ES-I3 (cell line): ENCODE measurements at regions not wholly inside any gene's neighbourhood (a gene's known extent, or its start where the extent isn't known, plus 50 kb on each side); places are given as distances from the start of the nearest gene placed in this dataset.
"Not testable (repeated sequence)": the region's sequence is repeated elsewhere in the genome, so short reads cannot be mapped to it uniquely, and the experiment has no call there.

Source experiments
- H3K36me3 ChIP-seq: 2 replicates; pipeline ENCODE4 v1.6.1; 2013; ENCODE audit warnings: mild to moderate bottlenecking, low read length, control low read depth, moderate library complexity; ENCODE audit not compliant: insufficient read depth
- H3K4me1 ChIP-seq: 2 replicates; pipeline ENCODE4 v1.6.1; 2013; ENCODE audit warnings: mild to moderate bottlenecking, control low read depth, low read length; ENCODE audit not compliant: insufficient read depth
- H3K9ac ChIP-seq: 2 replicates; pipeline ENCODE4 v1.6.1; 2013; ENCODE audit warnings: low read depth, mild to moderate bottlenecking, low read length, moderate library complexity
- H3K9me3 ChIP-seq: 2 replicates; pipeline ENCODE4 v1.6.1; 2013; ENCODE audit warnings: mild to moderate bottlenecking, low read length, moderate library complexity; ENCODE audit not compliant: control insufficient read depth, insufficient read depth

GRCh38 chr2:128601298-128602037 is 282.8 kb upstream of the HS6ST1 start:
- no peaks in the 10 kb centered on the region for H3K36me3 ChIP-seq
- H3K9me3 ChIP-seq, result no peaks in the 10 kb centered on the region

GRCh38 chr2:128602038-128602698 is 283.5 kb upstream of the HS6ST1 start:
- no peaks in the 10 kb centered on the region for H3K9me3 ChIP-seq
- no peaks in the 10 kb centered on the region for H3K36me3 ChIP-seq
- no peaks in the 10 kb centered on the region for H3K4me1 ChIP-seq
- H3K9ac ChIP-seq, result no peak overlapping the region

More at GRCh38 chr2:128601298-128602037, 282.8 kb upstream of the HS6ST1 start:
- no peaks in the 10 kb centered on the region for H3K4me1 ChIP-seq
- H3K9ac ChIP-seq, result no peak overlapping the region

- no peaks in the 10 kb centered on the region for H3K4me1 ChIP-seq
- H3K9me3 ChIP-seq, result no peaks in the 10 kb centered on the region
- no peaks in the 10 kb centered on the region for H3K36me3 ChIP-seq
- no peak overlapping the region for H3K9ac ChIP-seq
Measured at GRCh38 chr2:128602699-128603101, 284.0 kb upstream of the HS6ST1 start.

GRCh38 chr2:128603411-128603924 is 284.8 kb upstream of the HS6ST1 start:
- no peaks in the 10 kb centered on the region for H3K9me3 ChIP-seq
- H3K4me1 ChIP-seq, result no peaks in the 10 kb centered on the region
- H3K36me3 ChIP-seq, result no peaks in the 10 kb centered on the region
- no peak overlapping the region for H3K9ac ChIP-seq

- H3K4me1 ChIP-seq, result no peaks in the 10 kb centered on the region
- no peaks in the 10 kb centered on the region for H3K9me3 ChIP-seq
- no peak overlapping the region for H3K9ac ChIP-seq
- H3K36me3 ChIP-seq, result no peaks in the 10 kb centered on the region
Measured at GRCh38 chr2:128604045-128604444, 285.4 kb upstream of the HS6ST1 start.

- H3K9ac ChIP-seq, H3K4me1 ChIP-seq, H3K36me3 ChIP-seq, H3K9me3 ChIP-seq: not testable (repeated sequence)
Measured at GRCh38 chr2:128604581-128604980, 285.9 kb upstream of the HS6ST1 start.

- Histone ChIP-seq H3K9me3 (no peaks in the 10 kb centered on the region), H3K36me3 (no peaks in the 10 kb centered on the region), H3K9ac (no peak overlapping the region), H3K4me1 (no peaks in the 10 kb centered on the region)
Measured at GRCh38 chr2:128605421-128605820, 286.8 kb upstream of the HS6ST1 start.

- Histone ChIP-seq H3K4me1 (no peaks in the 10 kb centered on the region), H3K36me3 (no peaks in the 10 kb centered on the region), H3K9ac (no peak overlapping the region), H3K9me3 (no peaks in the 10 kb centered on the region)
Measured at GRCh38 chr2:128605931-128606330, 287.3 kb upstream of the HS6ST1 start.

- H3K9ac ChIP-seq, result no peak overlapping the region
- H3K36me3 ChIP-seq, result no peaks in the 10 kb centered on the region
- no peaks in the 10 kb centered on the region for H3K4me1 ChIP-seq
- H3K9me3 ChIP-seq, result no peaks in the 10 kb centered on the region
Measured at GRCh38 chr2:128606837-128607236, 288.2 kb upstream of the HS6ST1 start.

GRCh38 chr2:128607440-128607839 is 288.8 kb upstream of the HS6ST1 start:
- Histone ChIP-seq H3K9ac (no peak overlapping the region), H3K9me3 (no peaks in the 10 kb centered on the region), H3K4me1 (no peaks in the 10 kb centered on the region), H3K36me3 (no peaks in the 10 kb centered on the region)

GRCh38 chr2:128607911-128608506 is 289.3 kb upstream of the HS6ST1 start:
- Histone ChIP-seq H3K9ac (no peak overlapping the region), H3K4me1 (no peaks in the 10 kb centered on the region), H3K9me3 (no peaks in the 10 kb centered on the region), H3K36me3 (no peaks in the 10 kb centered on the region)

GRCh38 chr2:128608921-128609880 is 290.5 kb upstream of the HS6ST1 start:
- Histone ChIP-seq H3K4me1 (no peaks in the 10 kb centered on the region), H3K36me3 (no peaks in the 10 kb centered on the region), H3K9ac (no peak overlapping the region), H3K9me3 (no peaks in the 10 kb centered on the region)

GRCh38 chr2:128610496-128610895 is 291.8 kb upstream of the HS6ST1 start:
- Histone ChIP-seq H3K36me3 (no peaks in the 10 kb centered on the region), H3K4me1 (no peaks in the 10 kb centered on the region), H3K9me3 (no peaks in the 10 kb centered on the region), H3K9ac (no peak overlapping the region)
